K562 (cell line): ENCODE measurements at regions not wholly inside any gene's neighbourhood (a gene's known extent, or its start where the extent isn't known, plus 50 kb on each side); places are given as distances from the start of the nearest gene placed in this dataset.

Experiments used
- ATAC-seq: fragments of 200-7000 bp; cut with Tn5 transposase; 3 replicates; pipeline ENCODE4 v1.9.1; 2020; ENCODE audit warnings: moderate library complexity
- BruUV-seq: library from RNA; stranded (reverse); fragments of 400-500 nt; replicated peaks from 2 replicates; lab custom pipeline; 2021; lab: Mats Ljungman, UMichigan
- CTCF ChIA-PET: fragments of 300-600 bp; formaldehyde crosslinking; extraction: SDS; loops from one replicate; lab custom pipeline; 2021; ENCODE audit warnings: low intra/inter-chr PET ratio; lab: Yijun Ruan, JAX
- POLR2A ChIA-PET: fragments of 300-600, 350-650 bp; sonication (Branson Sonifier 250); formaldehyde crosslinking; extraction: SDS; loops from one replicate; lab custom pipeline; 2021; ENCODE audit warnings: antibody characterized with exemption, inconsistent platforms; lab: Yijun Ruan, JAX
- DNase-seq, 4 experiments: peaks; one replicate each; pipeline versions ENCODE4 v3.0.0 to v3.0.0-alpha.2; 2011 to 2018; ENCODE audit warnings: low spot score in 3 of 4, mixed read lengths in 3 of 4; ENCODE audit errors: extremely low read depth in 1 of 4
- FAIRE-seq: peaks from 2 replicates; lab custom pipeline; 2011; peaks lifted over from hg19 to GRCh38; lab: Jason Lieb, UNC
- H2AFZ ChIP-seq: 2 replicates; pipeline ENCODE4 v1.6.0; 2011; ENCODE audit warnings: low read depth, low read length, control low read depth, inconsistent platforms
- H3K27ac ChIP-seq: fragments of 200-600 bp; 3 replicates; pipeline ENCODE4 v1.8.0; 2011; ENCODE audit warnings: low read depth, mild to moderate bottlenecking, control low read depth, inconsistent platforms, low read length, moderate library complexity, mixed read lengths; ENCODE audit errors: extremely low read depth
- H3K27me3 ChIP-seq, 2 experiments: fragments of 300-600 bp in 1 of 2; 2 replicates in 1 of 2; 3 replicates in 1 of 2; pipeline versions ENCODE4 v1.6.0 to v1.8.0; 2011; ENCODE audit warnings: inconsistent platforms in 2 of 2, low read length in 2 of 2, mild to moderate bottlenecking in 1 of 2, mixed read lengths in 1 of 2, moderate library complexity in 1 of 2; ENCODE audit not compliant: control insufficient read depth in 2 of 2, insufficient read depth in 2 of 2
- H3K36me3 ChIP-seq: fragments of 300-600 bp; 3 replicates; pipeline ENCODE4 v1.8.0; 2011; ENCODE audit warnings: mild to moderate bottlenecking, low read length, inconsistent platforms; ENCODE audit not compliant: control insufficient read depth, insufficient read depth
- H3K4me1 ChIP-seq, 2 experiments: fragments of 200-600 bp in 1 of 2; replicated peaks in 1 of 2; 2 replicates in 1 of 2; 3 replicates in 1 of 2; pipeline versions ENCODE4 v1.5.1 to v1.8.0; 2011; ENCODE audit warnings: inconsistent platforms in 2 of 2, low read length in 2 of 2, mild to moderate bottlenecking in 1 of 2, mixed read lengths in 1 of 2, moderate library complexity in 1 of 2; ENCODE audit not compliant: control insufficient read depth in 2 of 2, insufficient read depth in 2 of 2
- H3K4me2 ChIP-seq: 2 replicates; pipeline ENCODE4 v1.6.1; 2011; ENCODE audit warnings: low read length, control low read depth, inconsistent platforms, mixed read lengths; ENCODE audit not compliant: insufficient read depth
- H3K4me3 ChIP-seq: fragments of 200-600 bp; sonication (generic), shearing (Covaris generic); 2 replicates; pipeline ENCODE4 v1.5.1; 2016; ENCODE audit warnings: control low read depth, inconsistent platforms
- H3K79me2 ChIP-seq: fragments of 200-600 bp; 3 replicates; pipeline ENCODE4 v1.8.0; 2011; ENCODE audit warnings: low read length, inconsistent platforms; ENCODE audit not compliant: control insufficient read depth, insufficient read depth
- H3K9ac ChIP-seq, 2 experiments: 2 replicates each; pipeline versions ENCODE4 v1.6.0 to v1.6.1; 2011; ENCODE audit warnings: low read depth in 2 of 2, low read length in 2 of 2, control low read depth in 1 of 2, inconsistent platforms in 1 of 2, mild to moderate bottlenecking in 1 of 2, mixed read lengths in 1 of 2; ENCODE audit not compliant: insufficient read depth in 1 of 2
- H3K9me1 ChIP-seq: one replicate; pipeline ENCODE4 v1.6.0; 2011; ENCODE audit warnings: inconsistent platforms, mild to moderate bottlenecking, low read length, moderate library complexity; ENCODE audit not compliant: control insufficient read depth, insufficient read depth
- H3K9me3 ChIP-seq: replicated peaks from 2 replicates; pipeline ENCODE4 v1.5.1; 2011; ENCODE audit warnings: low read depth, low read length, inconsistent platforms; ENCODE audit not compliant: control insufficient read depth, insufficient read depth
- H4K20me1 ChIP-seq: replicated peaks from 2 replicates; pipeline ENCODE4 v1.6.1; 2011; ENCODE audit warnings: low read length, inconsistent platforms, mixed read lengths; ENCODE audit not compliant: control insufficient read depth, insufficient read depth
- CCNT2 ChIP-seq: IDR thresholded peaks from 2 replicates; pipeline ENCODE4 v1.6.1; 2011; ENCODE audit warnings: borderline replicate concordance, low read depth, mild to moderate bottlenecking, moderate library complexity, mixed read lengths, low read length; ENCODE audit not compliant: insufficient read length; ENCODE audit errors: extremely low read depth
- ETS2 ChIP-seq: IDR thresholded peaks from 2 replicates; pipeline ENCODE4 v1.6.1; 2016; ENCODE audit warnings: borderline replicate concordance, missing genetic modification characterization, mild to moderate bottlenecking, moderate library complexity, missing compliant biosample characterization; ENCODE audit not compliant: poor library complexity, severe bottlenecking
- HMG20A ChIP-seq: fragments of 450-650 bp; formaldehyde crosslinking; conservative IDR thresholded peaks from 2 replicates; pipeline ENCODE4 v1.4.0; 2020; ENCODE audit warnings: mild to moderate bottlenecking, mixed read lengths
- MBD2 ChIP-seq: sonication (generic); IDR thresholded peaks from 2 replicates; pipeline ENCODE4 v1.6.1; 2016; ENCODE audit warnings: low read depth, borderline replicate concordance
- MTA3 ChIP-seq: fragments of 450-650 bp; formaldehyde crosslinking; IDR thresholded peaks from 2 replicates; pipeline ENCODE4 v1.6.1; 2017; ENCODE audit warnings: mild to moderate bottlenecking, borderline replicate concordance
- NR2C1 ChIP-seq, 2 experiments: fragments of 450-650 bp; IDR thresholded peaks; 2 replicates each; pipeline ENCODE4 v1.6.1; 2017; ENCODE audit warnings: mild to moderate bottlenecking in 2 of 2, antibody characterized with exemption in 1 of 2, inconsistent platforms in 1 of 2, missing compliant biosample characterization in 1 of 2, missing genetic modification characterization in 1 of 2
- PHB2 ChIP-seq: fragments of 450-650 bp; IDR thresholded peaks from 2 replicates; pipeline ENCODE4 v1.6.1; 2017; ENCODE audit warnings: low read depth
- POLR2AphosphoS2 ChIP-seq: IDR thresholded peaks from 2 replicates; pipeline ENCODE4 v1.6.1; 2012; ENCODE audit warnings: low read length, improper control_type of control experiment
- RBBP5 ChIP-seq: fragments of 200-600 bp; sonication (generic); IDR thresholded peaks from 2 replicates; pipeline ENCODE4 v1.6.1; 2012; ENCODE audit warnings: borderline replicate concordance, mild to moderate bottlenecking, low read length, control low read depth, inconsistent platforms; ENCODE audit not compliant: insufficient read depth, poor library complexity, severe bottlenecking
- RBM34 ChIP-seq: fragments of 200-400 bp; formaldehyde crosslinking; IDR thresholded peaks from 2 replicates; pipeline ENCODE4 v1.6.1; 2018; ENCODE audit warnings: low read length, borderline replicate concordance; ENCODE audit not compliant: insufficient read depth
- SMARCA4 ChIP-seq: fragments of 450-650 bp; IDR thresholded peaks from 2 replicates; pipeline ENCODE4 v1.6.1; 2016
- SREBF2 ChIP-seq: sonication (generic); formaldehyde crosslinking; IDR thresholded peaks from 2 replicates; pipeline ENCODE4 v1.4.0; 2020; ENCODE audit warnings: mild to moderate bottlenecking, missing genetic modification reagents
- WHSC1 ChIP-seq: IDR thresholded peaks from one replicate; pipeline ENCODE4 v1.6.1; 2012; ENCODE audit warnings: low read length, control low read depth, inconsistent platforms
- ZFX ChIP-seq: sonication (generic); formaldehyde crosslinking; IDR thresholded peaks from 2 replicates; pipeline ENCODE4 v1.8.0; 2022; ENCODE audit warnings: mild to moderate bottlenecking, missing genetic modification reagents, moderate library complexity
- ZNF224 ChIP-seq: sonication (generic); formaldehyde crosslinking; IDR thresholded peaks from 2 replicates; pipeline ENCODE4 v1.8.0; 2022; ENCODE audit warnings: mild to moderate bottlenecking, missing genetic modification reagents
- ZNF707 ChIP-seq: fragments of 250-450 bp; sonication (Bioruptor Pico); conservative IDR thresholded peaks from 2 replicates; pipeline ENCODE4 v1.8.0; 2022; ENCODE audit warnings: inconsistent platforms, mild to moderate bottlenecking, moderate library complexity
- WGBS: fragments of 100-300 bp; shearing (Covaris generic); methylation state at CpG from one replicate; pipeline ENCODE4 v1.1.6; 2016; ENCODE audit warnings: low coverage, mixed read lengths; ENCODE audit not compliant: insufficient coverage; ENCODE audit errors: missing lambda C conversion rate; 5-methylcytosine and 5-hydroxymethylcytosine counted together
- in situ Hi-C: fragments of 300-500 bp; cut with MboI; formaldehyde crosslinking; loops from 4 replicates; pipeline ENCODE4 v1.15.0; 2018; ENCODE audit warnings: inconsistent platforms, mixed read lengths
- intact Hi-C: fragments of 100-400 bp; cut with micrococcal nuclease; formaldehyde crosslinking; loops from 2 replicates; pipeline ENCODE4 v1.14.2; 2022
- TF ChIP-seq, protein P1 (sequence below): sonication (generic); formaldehyde crosslinking; IDR thresholded peaks from 2 replicates; pipeline ENCODE4 v1.8.0; 2023; ENCODE audit warnings: mild to moderate bottlenecking, missing genetic modification reagents

DNA sequence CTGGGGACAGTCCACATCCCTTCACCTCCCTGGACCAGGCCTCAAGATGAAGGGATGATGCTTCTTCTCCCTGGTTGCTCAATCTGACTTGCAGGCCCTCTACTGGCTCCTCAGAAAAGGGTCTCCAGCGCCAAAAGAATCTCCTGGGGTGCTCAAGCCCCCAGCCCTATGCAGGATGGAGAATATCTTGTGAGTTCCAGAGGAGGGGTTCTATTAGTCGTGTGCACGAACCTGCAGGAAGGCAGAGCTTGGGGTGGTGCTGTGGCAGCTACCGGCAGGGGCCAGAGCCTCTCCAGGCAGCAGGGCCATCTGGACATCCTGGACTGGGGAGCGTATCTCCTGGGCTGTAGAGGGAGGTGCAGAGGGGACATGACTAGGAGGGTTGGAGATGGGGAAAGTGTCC, 1339.5 kb downstream of the BRD1 start:
- BruUV-seq, result no TSS peak
- Histone ChIP-seq H2AFZ (no peak overlapping the region), H3K4me1 (no peaks in the 10 kb centered on the region), H3K4me3 (no peak overlapping the region), H3K4me2 (no peak overlapping the region), H4K20me1 (peaks cover 9% of the 10 kb centered on the region; the same call in 1 of the 2 replicates), H3K9me3 (no peaks in the 10 kb centered on the region), H3K9ac (no peak overlapping the region), H3K27ac (no peak overlapping the region), H3K27me3 (peaks cover 0 to 4% of the 10 kb centered on the region in 2 experiments; a peak in 1 of 5 replicates), H3K79me2 (no peaks in the 10 kb centered on the region), H3K36me3 (no peaks in the 10 kb centered on the region), H3K9me1 (no peaks in the 10 kb centered on the region)
- in situ Hi-C loops (loop anchor here (25.0 kb wide), 1 partner anchor 901 kb away; no protein-coding TSS in a partner anchor), intact Hi-C loops (no loop called here)
- ChIA-PET POLR2A (no interaction called here), CTCF (no interaction called here)
- TF ChIP-seq SREBF2, result no peak
- no peak for TF ChIP-seq MTA3
- TF ChIP-seq RBBP5, result no peak
- no peak for TF ChIP-seq ZNF707 (CRISPR knock-in tag)
- TF ChIP-seq MBD2, result no peak
- no peak for TF ChIP-seq HMG20A (CRISPR knock-in tag)
- TF ChIP-seq, protein P1, sequence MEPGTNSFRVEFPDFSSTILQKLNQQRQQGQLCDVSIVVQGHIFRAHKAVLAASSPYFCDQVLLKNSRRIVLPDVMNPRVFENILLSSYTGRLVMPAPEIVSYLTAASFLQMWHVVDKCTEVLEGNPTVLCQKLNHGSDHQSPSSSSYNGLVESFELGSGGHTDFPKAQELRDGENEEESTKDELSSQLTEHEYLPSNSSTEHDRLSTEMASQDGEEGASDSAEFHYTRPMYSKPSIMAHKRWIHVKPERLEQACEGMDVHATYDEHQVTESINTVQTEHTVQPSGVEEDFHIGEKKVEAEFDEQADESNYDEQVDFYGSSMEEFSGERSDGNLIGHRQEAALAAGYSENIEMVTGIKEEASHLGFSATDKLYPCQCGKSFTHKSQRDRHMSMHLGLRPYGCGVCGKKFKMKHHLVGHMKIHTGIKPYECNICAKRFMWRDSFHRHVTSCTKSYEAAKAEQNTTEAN (CRISPR knock-in tag), result no peak
- no peak for TF ChIP-seq PHB2
- no peak for TF ChIP-seq ETS2
- no peak for TF ChIP-seq ZFX (CRISPR knock-in tag)
- no peak for TF ChIP-seq POLR2AphosphoS2
- TF ChIP-seq NR2C1 (IDR thresholded peaks at IDR 0.05), result no peak
- no peak for TF ChIP-seq NR2C1 (tag; IDR thresholded peaks at IDR 0.05)
- no peak for TF ChIP-seq SMARCA4
- no peak for TF ChIP-seq WHSC1
- no peak for TF ChIP-seq RBM34
- TF ChIP-seq CCNT2, result no peak
- no peak for TF ChIP-seq ZNF224 (CRISPR knock-in tag)
- no peak for FAIRE-seq
- no peak for ATAC-seq
- DNase-seq, result no peak
- WGBS, result 3% methylated on average over 5 of the region's 5 CpGs
